K562 (cell line): ENCODE measurements at regions not wholly inside any gene's neighbourhood (a gene's known extent, or its start where the extent isn't known, plus 50 kb on each side); places are given as distances from the start of the nearest gene placed in this dataset.

Experiments used
- ATAC-seq: fragments of 200-7000 bp; cut with Tn5 transposase; 3 replicates; pipeline ENCODE4 v1.9.1; 2020; ENCODE audit warnings: moderate library complexity
- BruUV-seq: library from RNA; stranded (reverse); fragments of 400-500 nt; replicated peaks from 2 replicates; lab custom pipeline; 2021; lab: Mats Ljungman, UMichigan
- CTCF ChIA-PET: fragments of 300-600 bp; formaldehyde crosslinking; extraction: SDS; loops from one replicate; lab custom pipeline; 2021; ENCODE audit warnings: low intra/inter-chr PET ratio; lab: Yijun Ruan, JAX
- POLR2A ChIA-PET: fragments of 300-600, 350-650 bp; sonication (Branson Sonifier 250); formaldehyde crosslinking; extraction: SDS; loops from one replicate; lab custom pipeline; 2021; ENCODE audit warnings: antibody characterized with exemption, inconsistent platforms; lab: Yijun Ruan, JAX
- DNase-seq, 4 experiments: peaks; one replicate each; pipeline versions ENCODE4 v3.0.0 to v3.0.0-alpha.2; 2011 to 2018; ENCODE audit warnings: low spot score in 3 of 4, mixed read lengths in 3 of 4; ENCODE audit errors: extremely low read depth in 1 of 4
- FAIRE-seq: peaks from 2 replicates; lab custom pipeline; 2011; peaks lifted over from hg19 to GRCh38; lab: Jason Lieb, UNC
- H2AFZ ChIP-seq: 2 replicates; pipeline ENCODE4 v1.6.0; 2011; ENCODE audit warnings: low read depth, low read length, control low read depth, inconsistent platforms
- H3K27ac ChIP-seq: fragments of 200-600 bp; 3 replicates; pipeline ENCODE4 v1.8.0; 2011; ENCODE audit warnings: low read depth, mild to moderate bottlenecking, control low read depth, inconsistent platforms, low read length, moderate library complexity, mixed read lengths; ENCODE audit errors: extremely low read depth
- H3K27me3 ChIP-seq, 2 experiments: fragments of 300-600 bp in 1 of 2; 2 replicates in 1 of 2; 3 replicates in 1 of 2; pipeline versions ENCODE4 v1.6.0 to v1.8.0; 2011; ENCODE audit warnings: inconsistent platforms in 2 of 2, low read length in 2 of 2, mild to moderate bottlenecking in 1 of 2, mixed read lengths in 1 of 2, moderate library complexity in 1 of 2; ENCODE audit not compliant: control insufficient read depth in 2 of 2, insufficient read depth in 2 of 2
- H3K36me3 ChIP-seq: fragments of 300-600 bp; 3 replicates; pipeline ENCODE4 v1.8.0; 2011; ENCODE audit warnings: mild to moderate bottlenecking, low read length, inconsistent platforms; ENCODE audit not compliant: control insufficient read depth, insufficient read depth
- H3K4me1 ChIP-seq, 2 experiments: fragments of 200-600 bp in 1 of 2; replicated peaks in 1 of 2; 2 replicates in 1 of 2; 3 replicates in 1 of 2; pipeline versions ENCODE4 v1.5.1 to v1.8.0; 2011; ENCODE audit warnings: inconsistent platforms in 2 of 2, low read length in 2 of 2, mild to moderate bottlenecking in 1 of 2, mixed read lengths in 1 of 2, moderate library complexity in 1 of 2; ENCODE audit not compliant: control insufficient read depth in 2 of 2, insufficient read depth in 2 of 2
- H3K4me2 ChIP-seq: 2 replicates; pipeline ENCODE4 v1.6.1; 2011; ENCODE audit warnings: low read length, control low read depth, inconsistent platforms, mixed read lengths; ENCODE audit not compliant: insufficient read depth
- H3K4me3 ChIP-seq: fragments of 200-600 bp; sonication (generic), shearing (Covaris generic); 2 replicates; pipeline ENCODE4 v1.5.1; 2016; ENCODE audit warnings: control low read depth, inconsistent platforms
- H3K79me2 ChIP-seq: fragments of 200-600 bp; 3 replicates; pipeline ENCODE4 v1.8.0; 2011; ENCODE audit warnings: low read length, inconsistent platforms; ENCODE audit not compliant: control insufficient read depth, insufficient read depth
- H3K9ac ChIP-seq, 2 experiments: 2 replicates each; pipeline versions ENCODE4 v1.6.0 to v1.6.1; 2011; ENCODE audit warnings: low read depth in 2 of 2, low read length in 2 of 2, control low read depth in 1 of 2, inconsistent platforms in 1 of 2, mild to moderate bottlenecking in 1 of 2, mixed read lengths in 1 of 2; ENCODE audit not compliant: insufficient read depth in 1 of 2
- H3K9me1 ChIP-seq: one replicate; pipeline ENCODE4 v1.6.0; 2011; ENCODE audit warnings: inconsistent platforms, mild to moderate bottlenecking, low read length, moderate library complexity; ENCODE audit not compliant: control insufficient read depth, insufficient read depth
- H3K9me3 ChIP-seq: replicated peaks from 2 replicates; pipeline ENCODE4 v1.5.1; 2011; ENCODE audit warnings: low read depth, low read length, inconsistent platforms; ENCODE audit not compliant: control insufficient read depth, insufficient read depth
- H4K20me1 ChIP-seq: replicated peaks from 2 replicates; pipeline ENCODE4 v1.6.1; 2011; ENCODE audit warnings: low read length, inconsistent platforms, mixed read lengths; ENCODE audit not compliant: control insufficient read depth, insufficient read depth
- CBFA2T2 ChIP-seq: fragments of 450-650 bp; conservative IDR thresholded peaks from 2 replicates; pipeline ENCODE4 v1.6.1; 2017; ENCODE audit warnings: mild to moderate bottlenecking
- CUX1 ChIP-seq: fragments of 200-800 bp; sonication (Bioruptor generic); IDR thresholded peaks from 2 replicates; pipeline ENCODE4 v1.6.1; 2016; ENCODE audit warnings: missing genetic modification characterization, missing compliant biosample characterization
- RNF2 ChIP-seq: sonication (generic); IDR thresholded peaks from 2 replicates; pipeline ENCODE4 v1.6.1; 2016
- SMAD3 ChIP-seq: fragments of 450-650 bp; formaldehyde crosslinking; conservative IDR thresholded peaks from 2 replicates; pipeline ENCODE4 v1.4.0; 2020; ENCODE audit warnings: mild to moderate bottlenecking
- TBP ChIP-seq: optimal IDR thresholded peaks from 2 replicates; pipeline ENCODE3; 2011; ENCODE audit warnings: low read depth, low read length, improper control_type of control experiment
- XRCC4 ChIP-seq: IDR thresholded peaks from one replicate; pipeline ENCODE4 v1.6.1; 2011; ENCODE audit not compliant: insufficient read depth, insufficient read length; ENCODE audit errors: extremely low read depth
- ZMIZ1 ChIP-seq, 2 experiments: fragments of 150-350 bp in 1 of 2; IDR thresholded peaks; 2 replicates each; pipeline ENCODE4 v1.6.1; 2012 to 2016; ENCODE audit warnings: low read depth in 2 of 2, low read length in 2 of 2, mild to moderate bottlenecking in 1 of 2, moderate library complexity in 1 of 2
- WGBS: fragments of 100-300 bp; shearing (Covaris generic); methylation state at CpG from one replicate; pipeline ENCODE4 v1.1.6; 2016; ENCODE audit warnings: low coverage, mixed read lengths; ENCODE audit not compliant: insufficient coverage; ENCODE audit errors: missing lambda C conversion rate; 5-methylcytosine and 5-hydroxymethylcytosine counted together
- in situ Hi-C: fragments of 300-500 bp; cut with MboI; formaldehyde crosslinking; loops from 4 replicates; pipeline ENCODE4 v1.15.0; 2018; ENCODE audit warnings: inconsistent platforms, mixed read lengths
- intact Hi-C: fragments of 100-400 bp; cut with micrococcal nuclease; formaldehyde crosslinking; loops from 2 replicates; pipeline ENCODE4 v1.14.2; 2022
- TF ChIP-seq, protein P1 (sequence below): fragments of 450-650 bp; IDR thresholded peaks from 2 replicates; pipeline ENCODE4 v1.6.1; 2016; ENCODE audit warnings: mild to moderate bottlenecking

GRCh38 chr14:28661171-28661772 is 105.3 kb upstream of the FOXG1 start:
- no TSS peak for BruUV-seq
- FAIRE-seq (no peak), ATAC-seq (no peak), DNase-seq (no peak)
- Histone ChIP-seq H3K4me3 (no peak overlapping the region), H4K20me1 (no peaks in the 10 kb centered on the region), H3K27ac (no peak overlapping the region), H3K79me2 (no peaks in the 10 kb centered on the region), H3K4me1 (no peaks in the 10 kb centered on the region), H3K36me3 (no peaks in the 10 kb centered on the region), H3K4me2 (no peak overlapping the region), H3K9me1 (no peaks in the 10 kb centered on the region), H2AFZ (no peak overlapping the region), H3K9me3 (no peaks in the 10 kb centered on the region), H3K27me3 (no peaks in the 10 kb centered on the region), H3K9ac (no peak overlapping the region)
- no peak for TF ChIP-seq CBFA2T2
- no peak for TF ChIP-seq SMAD3 (CRISPR knock-in tag)
- no peak for TF ChIP-seq CUX1 (CRISPR knock-in tag)
- TF ChIP-seq ZMIZ1 (IDR thresholded peaks at IDR 0.05; ENCODE audit: low read depth in 2 of 2, low read length in 2 of 2) = no peak
- no peak for TF ChIP-seq TBP
- TF ChIP-seq RNF2 = no peak
- TF ChIP-seq XRCC4 = no peak
- TF ChIP-seq, protein P1, sequence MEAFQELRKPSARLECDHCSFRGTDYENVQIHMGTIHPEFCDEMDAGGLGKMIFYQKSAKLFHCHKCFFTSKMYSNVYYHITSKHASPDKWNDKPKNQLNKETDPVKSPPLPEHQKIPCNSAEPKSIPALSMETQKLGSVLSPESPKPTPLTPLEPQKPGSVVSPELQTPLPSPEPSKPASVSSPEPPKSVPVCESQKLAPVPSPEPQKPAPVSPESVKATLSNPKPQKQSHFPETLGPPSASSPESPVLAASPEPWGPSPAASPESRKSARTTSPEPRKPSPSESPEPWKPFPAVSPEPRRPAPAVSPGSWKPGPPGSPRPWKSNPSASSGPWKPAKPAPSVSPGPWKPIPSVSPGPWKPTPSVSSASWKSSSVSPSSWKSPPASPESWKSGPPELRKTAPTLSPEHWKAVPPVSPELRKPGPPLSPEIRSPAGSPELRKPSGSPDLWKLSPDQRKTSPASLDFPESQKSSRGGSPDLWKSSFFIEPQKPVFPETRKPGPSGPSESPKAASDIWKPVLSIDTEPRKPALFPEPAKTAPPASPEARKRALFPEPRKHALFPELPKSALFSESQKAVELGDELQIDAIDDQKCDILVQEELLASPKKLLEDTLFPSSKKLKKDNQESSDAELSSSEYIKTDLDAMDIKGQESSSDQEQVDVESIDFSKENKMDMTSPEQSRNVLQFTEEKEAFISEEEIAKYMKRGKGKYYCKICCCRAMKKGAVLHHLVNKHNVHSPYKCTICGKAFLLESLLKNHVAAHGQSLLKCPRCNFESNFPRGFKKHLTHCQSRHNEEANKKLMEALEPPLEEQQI = no peak
- CTCF ChIA-PET = no interaction called here
- in situ Hi-C loops = no loop called here
- WGBS = 0% methylated on average over 3 of the region's 5 CpGs
- POLR2A ChIA-PET = interaction anchor here (0.6 kb wide), 1 partner anchor 600 kb away, joined by 3 read pairs; no protein-coding TSS in a partner anchor
- intact Hi-C loops = no loop called here
